ENCODE measurements at regions not wholly inside any gene's neighbourhood (a gene's known extent, or its start where the extent isn't known, plus 50 kb on each side); places are given as distances from the start of the nearest gene placed in this dataset.
A peak's percentile ranks its signal among the peaks of the same experiment; 100 is the strongest.

DNA sequence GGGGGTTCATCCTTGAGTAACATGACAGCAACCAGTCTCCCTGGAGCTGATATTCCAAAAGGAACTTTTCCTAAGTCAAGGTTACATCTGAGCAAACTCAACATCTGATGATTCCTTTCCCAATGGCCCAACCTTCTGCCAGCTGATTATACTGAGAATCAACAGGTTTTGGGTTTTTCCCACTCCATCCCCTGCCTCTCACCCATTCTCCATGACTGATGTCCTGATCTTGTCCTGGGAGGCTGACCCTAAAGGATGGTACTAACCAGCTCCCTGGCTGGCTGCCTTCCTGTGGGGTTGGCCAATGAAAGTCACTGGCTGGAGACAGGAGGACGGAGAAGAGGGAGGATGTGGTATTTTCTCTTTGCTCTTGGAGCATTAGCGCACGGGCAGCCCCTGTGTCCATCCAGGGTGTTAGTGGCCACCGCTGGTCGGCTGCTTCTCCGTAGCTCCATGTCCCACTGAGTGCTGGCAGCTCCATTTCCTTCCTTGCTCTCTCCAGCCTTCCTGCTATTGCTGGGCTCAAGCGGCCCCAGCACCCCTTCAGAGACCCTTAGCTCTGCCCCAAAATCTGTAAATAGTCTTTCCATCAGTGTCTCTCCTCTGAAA, 306.2 kb upstream of the PITRM1 start:
- H3K36me3 ChIP-seq, result no peaks in the 10 kb centered on the region
- in situ Hi-C loops (cut with MboI; ENCODE audit: low pct_ligation_motif_present in 1 of 4, low pct_unique_long_range_greater_than_20kb in 1 of 4, low sequenced_read_pairs in 3 of 4) (no loop called here), intact Hi-C loops (cut with DNase I; ENCODE audit: low total_unique reads) (no loop called here)
- H3K27ac ChIP-seq, result no peak overlapping the region
- peaks cover 0 to 12% (median 7%) of the 10 kb centered on the region in 4 donors for H3K4me1 ChIP-seq
- H3K9me3 ChIP-seq, result no peaks in the 10 kb centered on the region
- no peak for DNase-seq
- TF ChIP-seq EP300 (IDR thresholded peaks at IDR 0.05; ENCODE audit: low read depth) (no peak), POLR2A (IDR thresholded peaks at IDR 0.05) (no peak), CTCF (IDR thresholded peaks at IDR 0.05) (no peak), POLR2AphosphoS5 (IDR thresholded peaks at IDR 0.05) (no peak)
- H3K4me3 ChIP-seq, result no peak overlapping the region
- H3K27me3 ChIP-seq, result no peaks in the 10 kb centered on the region
- WGBS, 2 donors (ENCODE audit: low coverage in 1 of 2), result 90 to 95% methylated on average over 5 to 7 of the region's 7 CpGs

- WGBS, 2 donors (ENCODE audit: low coverage in 1 of 2), result 80 to 89% methylated on average over 1 to 2 of the region's 2 CpGs
- H3K36me3 ChIP-seq, result no peaks in the 10 kb centered on the region
- H3K4me1 ChIP-seq, result peaks cover 2 to 16% (median 9%) of the 10 kb centered on the region in 4 donors
- peak overlapping the region in 1 of 4 donors; percentile 31 for H3K27ac ChIP-seq
- in situ Hi-C loops (cut with MboI; ENCODE audit: low pct_ligation_motif_present in 1 of 4, low pct_unique_long_range_greater_than_20kb in 1 of 4, low sequenced_read_pairs in 3 of 4) (no loop called here), intact Hi-C loops (cut with DNase I; ENCODE audit: low total_unique reads) (no loop called here)
- no peaks in the 10 kb centered on the region for H3K9me3 ChIP-seq
- no peak for TF ChIP-seq CTCF (IDR thresholded peaks at IDR 0.05)
- TF ChIP-seq EP300 (IDR thresholded peaks at IDR 0.05; ENCODE audit: low read depth), result no peak
- no peak for TF ChIP-seq POLR2AphosphoS5 (IDR thresholded peaks at IDR 0.05)
- TF ChIP-seq POLR2A (IDR thresholded peaks at IDR 0.05), result no peak
- H3K4me3 ChIP-seq, result no peak overlapping the region
- H3K27me3 ChIP-seq, result no peaks in the 10 kb centered on the region
- no peak for DNase-seq
Measured at GRCh38 chr10:3478153-3478552, 305.6 kb upstream of the PITRM1 start.

DNA sequence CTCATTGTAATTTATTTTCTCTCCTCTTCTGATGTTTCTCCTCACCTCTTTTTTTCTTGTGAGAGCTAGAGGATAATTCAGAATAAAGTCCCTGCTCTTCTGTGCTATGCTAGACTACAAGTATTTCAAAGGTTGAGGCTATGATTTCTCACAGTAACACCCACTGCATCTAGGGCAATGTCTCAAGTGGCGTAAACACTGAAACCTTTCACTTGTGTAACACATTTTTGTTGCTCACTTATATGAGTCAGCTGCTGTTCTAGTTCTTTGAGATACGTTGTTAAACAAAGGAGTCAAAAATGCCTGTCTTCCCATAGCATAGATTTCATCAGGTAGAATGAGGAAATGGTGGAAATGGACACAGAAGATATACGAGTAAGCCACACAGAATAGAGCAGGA, 305.1 kb upstream of the PITRM1 start:
- Histone ChIP-seq H3K4me1 (peaks cover 6 to 19% (median 11%) of the 10 kb centered on the region in 4 donors), H3K27ac (peak overlapping the region in 1 of 4 donors; percentile 31), H3K36me3 (no peaks in the 10 kb centered on the region), H3K9me3 (no peaks in the 10 kb centered on the region), H3K4me3 (no peak overlapping the region), H3K27me3 (no peaks in the 10 kb centered on the region)
- no peak for DNase-seq
- intact Hi-C loops (cut with DNase I; ENCODE audit: low total_unique reads) (no loop called here), in situ Hi-C loops (cut with MboI; ENCODE audit: low pct_ligation_motif_present in 1 of 4, low pct_unique_long_range_greater_than_20kb in 1 of 4, low sequenced_read_pairs in 3 of 4) (no loop called here)
- TF ChIP-seq POLR2A (IDR thresholded peaks at IDR 0.05), result no peak
- TF ChIP-seq CTCF (IDR thresholded peaks at IDR 0.05), result no peak
- peak in 1 of 3 donors; percentile 46 for TF ChIP-seq POLR2AphosphoS5 (IDR thresholded peaks at IDR 0.05)
- WGBS, 2 donors (ENCODE audit: low coverage in 1 of 2), result 35 to 50% methylated on average over 3 of the region's 3 CpGs

DNA sequence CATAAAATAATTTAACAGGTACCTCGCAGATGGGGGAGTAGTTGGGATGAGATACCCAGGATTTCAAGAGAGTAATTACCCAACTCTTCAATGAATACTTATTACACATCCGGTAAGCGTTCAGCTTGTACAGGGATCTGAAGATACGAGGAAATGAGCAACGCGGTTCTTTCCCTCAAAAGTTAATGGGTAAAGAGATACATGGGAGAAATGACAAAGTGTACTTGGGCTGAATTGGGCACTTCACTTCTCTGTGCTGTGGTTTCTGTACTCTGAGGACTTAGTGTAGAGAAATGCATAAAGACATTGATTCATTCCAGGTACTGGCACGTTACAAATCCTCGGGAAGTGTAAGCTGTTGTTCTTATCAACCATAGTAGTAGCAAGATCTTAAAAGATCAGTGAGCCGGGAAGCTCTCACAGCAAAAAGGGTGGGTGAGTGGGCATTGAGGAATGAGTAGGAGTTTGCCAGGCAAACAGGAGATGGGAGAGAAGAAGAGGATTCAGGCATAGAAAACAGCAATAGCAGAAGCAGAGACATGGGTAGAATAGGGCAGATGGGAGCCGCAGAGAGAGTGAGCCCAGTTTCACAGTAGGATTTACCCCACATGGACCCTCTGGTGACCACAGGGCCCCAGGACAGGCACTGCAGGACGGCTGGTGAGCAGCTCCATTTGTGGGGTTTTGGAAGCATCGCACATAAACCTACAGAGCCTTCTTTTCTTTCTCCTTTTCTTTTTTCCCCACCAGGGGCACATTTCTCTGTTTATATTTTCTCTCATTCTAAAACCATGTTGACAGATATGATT, 304.3 kb upstream of the PITRM1 start:
- in situ Hi-C loops (cut with MboI; ENCODE audit: low pct_ligation_motif_present in 1 of 4, low pct_unique_long_range_greater_than_20kb in 1 of 4, low sequenced_read_pairs in 3 of 4), result no loop called here
- intact Hi-C loops (cut with DNase I; ENCODE audit: low total_unique reads), result no loop called here
- Histone ChIP-seq H3K27me3 (no peaks in the 10 kb centered on the region), H3K27ac (peak overlapping the region in 1 of 4 donors; percentile 31), H3K4me1 (peaks cover 10 to 17% (median 14%) of the 10 kb centered on the region in 4 donors), H3K36me3 (no peaks in the 10 kb centered on the region), H3K4me3 (no peak overlapping the region), H3K9me3 (no peaks in the 10 kb centered on the region)
- no peak for DNase-seq
- no peak for TF ChIP-seq CTCF (IDR thresholded peaks at IDR 0.05)
- 93% methylated on average over 8 to 12 of the region's 12 CpGs for WGBS, 2 donors (ENCODE audit: low coverage in 1 of 2)

Data from transverse colon (tissue), 4 donors.